ENCODE measurements at regions not wholly inside any gene's neighbourhood (a gene's known extent, or its start where the extent isn't known, plus 50 kb on each side); places are given as distances from the start of the nearest gene placed in this dataset.

DNA sequence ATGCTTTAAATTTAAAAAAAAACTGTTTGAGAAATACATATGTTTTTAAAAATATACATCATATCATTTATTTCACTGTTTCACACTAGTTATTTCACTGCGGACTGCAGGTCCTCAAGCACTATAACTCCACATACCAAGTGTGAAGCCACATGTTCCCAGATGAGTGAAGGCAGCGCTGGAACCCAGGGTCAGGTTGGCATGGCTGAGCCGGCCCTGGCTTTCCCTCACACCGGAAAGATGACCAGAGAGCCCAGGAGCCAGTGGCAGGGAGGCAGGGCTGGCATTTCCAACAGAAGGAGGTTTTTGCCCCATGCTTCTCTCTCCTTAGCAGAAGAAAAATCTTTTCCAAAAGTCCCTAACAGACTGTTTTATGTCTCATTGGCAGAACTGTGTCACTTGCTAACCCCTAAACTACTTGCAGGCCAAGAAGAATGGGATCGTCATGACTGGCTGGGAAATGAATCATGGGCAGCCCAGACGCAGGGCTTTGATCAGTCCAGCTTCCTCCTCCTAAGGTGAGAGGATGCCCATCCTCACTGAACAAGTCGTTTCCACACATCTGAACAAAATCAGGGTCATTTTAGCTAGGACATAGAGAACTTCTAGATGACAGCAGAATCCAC is 287.6 kb upstream of the HNRNPA3 start:
- TF ChIP-seq POLR2A (IDR thresholded peaks at IDR 0.05) = no peak
- TF ChIP-seq, protein P1, sequence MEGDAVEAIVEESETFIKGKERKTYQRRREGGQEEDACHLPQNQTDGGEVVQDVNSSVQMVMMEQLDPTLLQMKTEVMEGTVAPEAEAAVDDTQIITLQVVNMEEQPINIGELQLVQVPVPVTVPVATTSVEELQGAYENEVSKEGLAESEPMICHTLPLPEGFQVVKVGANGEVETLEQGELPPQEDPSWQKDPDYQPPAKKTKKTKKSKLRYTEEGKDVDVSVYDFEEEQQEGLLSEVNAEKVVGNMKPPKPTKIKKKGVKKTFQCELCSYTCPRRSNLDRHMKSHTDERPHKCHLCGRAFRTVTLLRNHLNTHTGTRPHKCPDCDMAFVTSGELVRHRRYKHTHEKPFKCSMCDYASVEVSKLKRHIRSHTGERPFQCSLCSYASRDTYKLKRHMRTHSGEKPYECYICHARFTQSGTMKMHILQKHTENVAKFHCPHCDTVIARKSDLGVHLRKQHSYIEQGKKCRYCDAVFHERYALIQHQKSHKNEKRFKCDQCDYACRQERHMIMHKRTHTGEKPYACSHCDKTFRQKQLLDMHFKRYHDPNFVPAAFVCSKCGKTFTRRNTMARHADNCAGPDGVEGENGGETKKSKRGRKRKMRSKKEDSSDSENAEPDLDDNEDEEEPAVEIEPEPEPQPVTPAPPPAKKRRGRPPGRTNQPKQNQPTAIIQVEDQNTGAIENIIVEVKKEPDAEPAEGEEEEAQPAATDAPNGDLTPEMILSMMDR (IDR thresholded peaks at IDR 0.05) = no peak
